HepG2 (cell line): ENCODE measurements at regions not wholly inside any gene's neighbourhood (a gene's known extent, or its start where the extent isn't known, plus 50 kb on each side); places are given as distances from the start of the nearest gene placed in this dataset.

Source experiments
- ATAC-seq: fragments of 200-7000 bp; cut with Tn5 transposase; 3 replicates; pipeline ENCODE4 v1.9.1; 2020; ENCODE audit warnings: mild to moderate bottlenecking, moderate library complexity
- BruUV-seq: library from RNA; stranded (reverse); fragments of 400-500 nt; replicated peaks from 2 replicates; lab custom pipeline; 2021; lab: Mats Ljungman, UMichigan
- CTCF ChIA-PET: fragments of 300-600 bp; formaldehyde crosslinking; extraction: SDS; loops from one replicate; lab custom pipeline; 2021; ENCODE audit warnings: low total read pairs, inconsistent platforms, low intra/inter-chr PET ratio; lab: Yijun Ruan, JAX
- POLR2A ChIA-PET: fragments of 350-600 bp; sonication (Branson Sonifier 250); formaldehyde crosslinking; loops from one replicate; lab custom pipeline; 2020; ENCODE audit warnings: antibody characterized with exemption, inconsistent platforms; lab: Yijun Ruan, JAX
- DNase-seq: peaks from one replicate; pipeline ENCODE4 v3.0.0-alpha.2; 2015; ENCODE audit warnings: low spot score
- FAIRE-seq: peaks from 3 replicates; lab custom pipeline; 2011; peaks lifted over from hg19 to GRCh38; lab: Jason Lieb, UNC
- H2AFZ ChIP-seq: one replicate; pipeline ENCODE4 v1.6.1; 2011; ENCODE audit warnings: low read length, inconsistent platforms
- H3K27ac ChIP-seq: fragments of 300-600 bp; 3 replicates; pipeline ENCODE4 v1.8.0; 2011; ENCODE audit warnings: mixed run types, mild to moderate bottlenecking, mixed read lengths, low read length, inconsistent platforms; ENCODE audit not compliant: insufficient read depth; ENCODE audit errors: extremely low read length
- H3K27me3 ChIP-seq, 2 experiments: fragments of 200-600 bp in 1 of 2; 2 replicates in 1 of 2; 3 replicates in 1 of 2; pipeline versions ENCODE4 v1.6.0 to v1.8.0; 2011; ENCODE audit warnings: low read length in 2 of 2, mild to moderate bottlenecking in 2 of 2, moderate library complexity in 2 of 2, inconsistent platforms in 1 of 2; ENCODE audit not compliant: insufficient read depth in 2 of 2, control insufficient read depth in 1 of 2
- H3K36me3 ChIP-seq, 2 experiments: fragments of 200-600 bp in 1 of 2; replicated peaks in 1 of 2; 2 replicates in 1 of 2; 3 replicates in 1 of 2; pipeline versions ENCODE4 v1.5.1 to v1.8.0; 2011; ENCODE audit warnings: low read length in 2 of 2, inconsistent platforms in 1 of 2; ENCODE audit not compliant: insufficient read depth in 2 of 2, control insufficient read depth in 1 of 2
- H3K4me1 ChIP-seq: 2 replicates; pipeline ENCODE4 v1.5.1; 2012; ENCODE audit warnings: low read length, inconsistent platforms; ENCODE audit not compliant: insufficient read depth
- H3K4me2 ChIP-seq: 2 replicates; pipeline ENCODE4 v1.6.0; 2011; ENCODE audit warnings: low read depth, low read length, inconsistent platforms
- H3K4me3 ChIP-seq, 3 experiments: fragments of 200-600 bp in 1 of 3; sonication (generic), shearing (Covaris generic) in 1 of 3; replicated peaks in 1 of 3; 2 replicates each; pipeline ENCODE4 v1.5.1; 2011 to 2016; ENCODE audit warnings: low read length in 3 of 3, inconsistent platforms in 2 of 3, low read depth in 2 of 3, mild to moderate bottlenecking in 2 of 3, control low read depth in 1 of 3, mixed read lengths in 1 of 3; ENCODE audit not compliant: insufficient read depth in 1 of 3
- H3K79me2 ChIP-seq: one replicate; pipeline ENCODE4 v1.6.1; 2011; ENCODE audit warnings: low read length, inconsistent platforms; ENCODE audit not compliant: insufficient read depth
- H3K9ac ChIP-seq: 2 replicates; pipeline ENCODE4 v1.6.0; 2011; ENCODE audit warnings: mild to moderate bottlenecking, low read depth, low read length, inconsistent platforms; ENCODE audit not compliant: insufficient read depth
- H3K9me3 ChIP-seq: 2 replicates; pipeline ENCODE4 v1.5.1; 2012; ENCODE audit warnings: mild to moderate bottlenecking, low read length
- H4K20me1 ChIP-seq: 2 replicates; pipeline ENCODE4 v1.6.0; 2011; ENCODE audit warnings: inconsistent platforms, mild to moderate bottlenecking, low read length, moderate library complexity; ENCODE audit not compliant: insufficient read depth
- ARID4A ChIP-seq: sonication (generic); formaldehyde crosslinking; IDR thresholded peaks from 2 replicates; pipeline ENCODE4 v1.5.0; 2020; ENCODE audit warnings: mild to moderate bottlenecking, missing genetic modification reagents, borderline replicate concordance
- ARNT ChIP-seq: fragments of 450-650 bp; IDR thresholded peaks from 2 replicates; pipeline ENCODE4 v1.6.1; 2017
- E2F5 ChIP-seq: sonication (generic); formaldehyde crosslinking; conservative IDR thresholded peaks from 2 replicates; pipeline ENCODE4 v1.4.0; 2020; ENCODE audit warnings: missing genetic modification reagents
- PRDM15 ChIP-seq: sonication (generic); formaldehyde crosslinking; IDR thresholded peaks from 2 replicates; pipeline ENCODE4 v1.4.0; 2020; ENCODE audit warnings: missing genetic modification reagents
- TFE3 ChIP-seq: IDR thresholded peaks from 2 replicates; pipeline ENCODE4 v1.6.1; 2016
- ZBTB44 ChIP-seq: sonication (generic); formaldehyde crosslinking; IDR thresholded peaks from 2 replicates; pipeline ENCODE4 v1.4.0; 2020; ENCODE audit warnings: missing genetic modification reagents
- ZKSCAN1 ChIP-seq: fragments of 150-350 bp; IDR thresholded peaks from 2 replicates; pipeline ENCODE4 v1.6.1; 2014; ENCODE audit warnings: low read length
- ZMYM3 ChIP-seq: sonication (generic); formaldehyde crosslinking; IDR thresholded peaks from 2 replicates; pipeline ENCODE4 v1.5.1; 2020; ENCODE audit warnings: mild to moderate bottlenecking, missing genetic modification reagents
- ZNF326 ChIP-seq: sonication (generic); formaldehyde crosslinking; IDR thresholded peaks from 2 replicates; pipeline ENCODE4 v1.4.0; 2020; ENCODE audit warnings: missing genetic modification reagents, borderline replicate concordance
- ZNF800 ChIP-seq: sonication (generic); formaldehyde crosslinking; IDR thresholded peaks from 2 replicates; pipeline ENCODE4 v1.4.0; 2020; ENCODE audit warnings: missing genetic modification reagents
- WGBS: methylation state at CpG from one replicate; pipeline ENCODE4 v1.1.6; 2017; ENCODE audit warnings: low lambda C conversion rate; 5-methylcytosine and 5-hydroxymethylcytosine counted together
- in situ Hi-C: cut with HindIII; loops from 2 replicates; pipeline ENCODE4 v1.10.0; 2017; ENCODE audit warnings: low pct_unique_long_range_greater_than_20kb; ENCODE audit not compliant: extremely low pct_ligation_motif_present
- intact Hi-C: fragments of 100-400 bp; cut with micrococcal nuclease; formaldehyde crosslinking; loops from one replicate; pipeline ENCODE4 v1.10.0; 2022; ENCODE audit not compliant: unreplicated experiment

GRCh38 chr3:152195206-152195605 is 73.5 kb upstream of the MBNL1 start:
- FAIRE-seq = no peak
- H3K9ac ChIP-seq = no peak overlapping the region
- H3K27me3 ChIP-seq = no peaks in the 10 kb centered on the region
- H3K4me3 ChIP-seq = no peak overlapping the region
- 0 out of 2 replicates have a peak, but pooled peaks cover 12% of the 10 kb centered on the region for H3K4me1 ChIP-seq
- no peaks in the 10 kb centered on the region for H3K9me3 ChIP-seq
- in situ Hi-C loops = no loop called here
- ATAC-seq = no peak
- H3K27ac ChIP-seq = no peak overlapping the region
- no peak overlapping the region for H2AFZ ChIP-seq
- BruUV-seq = no TSS peak
- H3K4me2 ChIP-seq = no peak overlapping the region
- H3K36me3 ChIP-seq = no peaks in the 10 kb centered on the region
- H4K20me1 ChIP-seq = no peaks in the 10 kb centered on the region
- ChIA-PET POLR2A (no interaction called here), CTCF (no interaction called here)
- H3K79me2 ChIP-seq = no peaks in the 10 kb centered on the region
- intact Hi-C loops = no loop called here
- WGBS = 67% methylated on average over 3 of the region's 3 CpGs
- no peak for DNase-seq
- TF ChIP-seq ZMYM3 (CRISPR knock-in tag) (no peak), TFE3 (CRISPR knock-in tag) (no peak), ARNT (no peak), ZNF800 (CRISPR knock-in tag) (no peak), ZNF326 (no peak), ZKSCAN1 (no peak), ZBTB44 (no peak), E2F5 (no peak), ARID4A (CRISPR knock-in tag) (no peak), PRDM15 (CRISPR knock-in tag) (no peak)
